ENCODE measurements at regions not wholly inside any gene's neighbourhood (a gene's known extent, or its start where the extent isn't known, plus 50 kb on each side); places are given as distances from the start of the nearest gene placed in this dataset.

GRCh38 chr5:23035555-23036090 is 182.5 kb upstream of the CDH12 start:
- TF ChIP-seq CTBP1 (IDR thresholded peaks at IDR 0.05; ENCODE audit: borderline replicate concordance) (no peak), SP1 (IDR thresholded peaks at IDR 0.05) (no peak), ARNT (IDR thresholded peaks at IDR 0.05) (no peak), ZNF384 (IDR thresholded peaks at IDR 0.05) (no peak), LEF1 (IDR thresholded peaks at IDR 0.05; ENCODE audit: borderline replicate concordance) (no peak), FOXA1 (IDR thresholded peaks at IDR 0.05) (no peak), FOXM1 (IDR thresholded peaks at IDR 0.05; ENCODE audit: borderline replicate concordance) (no peak), BHLHE40 (IDR thresholded peaks at IDR 0.05; ENCODE audit: borderline replicate concordance) (no peak), FOXK2 (IDR thresholded peaks at IDR 0.05) (no peak), SUZ12 (IDR thresholded peaks at IDR 0.05) (no peak), NFRKB (IDR thresholded peaks at IDR 0.05) (no peak), TARDBP (IDR thresholded peaks at IDR 0.05) (no peak), ELF4 (IDR thresholded peaks at IDR 0.05) (no peak), HDGF (IDR thresholded peaks at IDR 0.05; ENCODE audit: borderline replicate concordance) (no peak), PKNOX1 (IDR thresholded peaks at IDR 0.05) (no peak), L3MBTL2 (conservative IDR thresholded peaks at IDR 0.05) (no peak)
- DNase-seq (ENCODE audit: extremely low spot score), result no peak
- ChIA-PET CTCF (no interaction called here), POLR2A (no interaction called here)

- ChIA-PET CTCF (no interaction called here), POLR2A (no interaction called here)
- TF ChIP-seq L3MBTL2 (conservative IDR thresholded peaks at IDR 0.05) (no peak), NFRKB (IDR thresholded peaks at IDR 0.05) (no peak), FOXA1 (IDR thresholded peaks at IDR 0.05) (no peak), TARDBP (IDR thresholded peaks at IDR 0.05) (no peak), ELF4 (IDR thresholded peaks at IDR 0.05) (no peak), FOXK2 (IDR thresholded peaks at IDR 0.05) (no peak), PKNOX1 (IDR thresholded peaks at IDR 0.05) (no peak), ZNF384 (IDR thresholded peaks at IDR 0.05) (no peak), ARNT (IDR thresholded peaks at IDR 0.05) (no peak), HDGF (IDR thresholded peaks at IDR 0.05; ENCODE audit: borderline replicate concordance) (no peak), LEF1 (IDR thresholded peaks at IDR 0.05; ENCODE audit: borderline replicate concordance) (no peak), SUZ12 (IDR thresholded peaks at IDR 0.05) (no peak), CTBP1 (IDR thresholded peaks at IDR 0.05; ENCODE audit: borderline replicate concordance) (no peak), FOXM1 (IDR thresholded peaks at IDR 0.05; ENCODE audit: borderline replicate concordance) (no peak), BHLHE40 (IDR thresholded peaks at IDR 0.05; ENCODE audit: borderline replicate concordance) (no peak), SP1 (IDR thresholded peaks at IDR 0.05) (no peak)
- DNase-seq (ENCODE audit: extremely low spot score), result no peak
These were observed 180.7 kb upstream of the CDH12 start for GRCh38 chr5:23033864-23034263.

- ChIA-PET POLR2A (no interaction called here), CTCF (no interaction called here)
- TF ChIP-seq ZNF384 (IDR thresholded peaks at IDR 0.05) (no peak), PKNOX1 (IDR thresholded peaks at IDR 0.05) (no peak), CTBP1 (IDR thresholded peaks at IDR 0.05; ENCODE audit: borderline replicate concordance) (no peak), SUZ12 (IDR thresholded peaks at IDR 0.05) (no peak), LEF1 (IDR thresholded peaks at IDR 0.05; ENCODE audit: borderline replicate concordance) (no peak), NFRKB (IDR thresholded peaks at IDR 0.05) (no peak), HDGF (IDR thresholded peaks at IDR 0.05; ENCODE audit: borderline replicate concordance) (no peak), L3MBTL2 (conservative IDR thresholded peaks at IDR 0.05) (no peak), ARNT (IDR thresholded peaks at IDR 0.05) (no peak), FOXA1 (IDR thresholded peaks at IDR 0.05) (no peak), TARDBP (IDR thresholded peaks at IDR 0.05) (no peak)
- DNase-seq (ENCODE audit: extremely low spot score), result no peak
These were observed 176.1 kb upstream of the CDH12 start for GRCh38 chr5:23029290-23029689.

GRCh38 chr5:23028445-23029021 is 175.4 kb upstream of the CDH12 start:
- no peak for TF ChIP-seq L3MBTL2 (conservative IDR thresholded peaks at IDR 0.05)
- POLR2A ChIA-PET, result no interaction called here
- DNase-seq (ENCODE audit: extremely low spot score), result no peak
- CTCF ChIA-PET, result no interaction called here

- DNase-seq (ENCODE audit: extremely low spot score), result no peak
- ChIA-PET CTCF (interaction anchor here (0.6 kb wide), 1 partner anchor 9 kb away, joined by 3 read pairs; no protein-coding TSS in a partner anchor), POLR2A (no interaction called here)
- no peak for TF ChIP-seq NFRKB (IDR thresholded peaks at IDR 0.05)
- TF ChIP-seq FOXA1 (IDR thresholded peaks at IDR 0.05), result no peak
- TF ChIP-seq FOXM1 (IDR thresholded peaks at IDR 0.05; ENCODE audit: borderline replicate concordance), result no peak
- TF ChIP-seq LEF1 (IDR thresholded peaks at IDR 0.05; ENCODE audit: borderline replicate concordance), result no peak
- no peak for TF ChIP-seq FOXK2 (IDR thresholded peaks at IDR 0.05)
- no peak for TF ChIP-seq ARNT (IDR thresholded peaks at IDR 0.05)
- TF ChIP-seq HDGF (IDR thresholded peaks at IDR 0.05; ENCODE audit: borderline replicate concordance), result no peak
- TF ChIP-seq SUZ12 (IDR thresholded peaks at IDR 0.05), result no peak
- no peak for TF ChIP-seq ZNF384 (IDR thresholded peaks at IDR 0.05)
- no peak for TF ChIP-seq CTBP1 (IDR thresholded peaks at IDR 0.05; ENCODE audit: borderline replicate concordance)
- no peak for TF ChIP-seq ELF4 (IDR thresholded peaks at IDR 0.05)
- TF ChIP-seq PKNOX1 (IDR thresholded peaks at IDR 0.05), result no peak
- TF ChIP-seq TARDBP (IDR thresholded peaks at IDR 0.05), result no peak
- TF ChIP-seq L3MBTL2 (conservative IDR thresholded peaks at IDR 0.05), result no peak
- TF ChIP-seq SP1 (IDR thresholded peaks at IDR 0.05), result no peak
These were observed 174.7 kb upstream of the CDH12 start for GRCh38 chr5:23027830-23028229.

Measured in HEK293T (cell line).